ENCODE measurements at regions not wholly inside any gene's neighbourhood (a gene's known extent, or its start where the extent isn't known, plus 50 kb on each side); places are given as distances from the start of the nearest gene placed in this dataset.

DNA sequence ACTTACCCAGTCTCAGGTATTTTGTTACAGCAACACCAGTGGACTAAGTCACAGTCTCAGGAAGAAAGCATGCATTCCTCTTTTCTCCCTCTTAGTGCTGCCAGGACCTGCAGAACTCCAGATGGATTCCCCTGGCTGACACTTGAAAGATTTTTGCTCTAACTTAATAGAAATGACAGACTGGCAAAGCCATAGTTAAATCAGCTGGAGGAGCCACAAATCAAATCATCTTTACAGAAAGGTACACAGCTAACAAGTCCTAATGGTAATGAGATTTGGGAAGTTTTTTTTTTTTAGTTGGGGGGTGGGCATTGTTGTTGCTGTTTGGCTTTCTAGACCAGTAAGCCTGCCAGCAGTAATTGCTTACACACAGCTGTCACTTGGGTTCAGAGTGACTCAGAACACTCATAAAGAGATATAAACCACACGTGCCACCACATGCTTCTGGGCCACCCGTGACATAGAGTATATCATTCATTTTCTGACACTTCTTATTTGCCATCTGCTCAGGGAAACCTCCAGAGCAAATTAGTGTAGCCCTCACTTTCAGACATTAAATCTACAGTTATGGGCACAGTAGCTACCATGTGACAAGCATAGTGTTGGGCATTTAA, 72.4 kb downstream of the FH start:
- TF ChIP-seq, protein P1, sequence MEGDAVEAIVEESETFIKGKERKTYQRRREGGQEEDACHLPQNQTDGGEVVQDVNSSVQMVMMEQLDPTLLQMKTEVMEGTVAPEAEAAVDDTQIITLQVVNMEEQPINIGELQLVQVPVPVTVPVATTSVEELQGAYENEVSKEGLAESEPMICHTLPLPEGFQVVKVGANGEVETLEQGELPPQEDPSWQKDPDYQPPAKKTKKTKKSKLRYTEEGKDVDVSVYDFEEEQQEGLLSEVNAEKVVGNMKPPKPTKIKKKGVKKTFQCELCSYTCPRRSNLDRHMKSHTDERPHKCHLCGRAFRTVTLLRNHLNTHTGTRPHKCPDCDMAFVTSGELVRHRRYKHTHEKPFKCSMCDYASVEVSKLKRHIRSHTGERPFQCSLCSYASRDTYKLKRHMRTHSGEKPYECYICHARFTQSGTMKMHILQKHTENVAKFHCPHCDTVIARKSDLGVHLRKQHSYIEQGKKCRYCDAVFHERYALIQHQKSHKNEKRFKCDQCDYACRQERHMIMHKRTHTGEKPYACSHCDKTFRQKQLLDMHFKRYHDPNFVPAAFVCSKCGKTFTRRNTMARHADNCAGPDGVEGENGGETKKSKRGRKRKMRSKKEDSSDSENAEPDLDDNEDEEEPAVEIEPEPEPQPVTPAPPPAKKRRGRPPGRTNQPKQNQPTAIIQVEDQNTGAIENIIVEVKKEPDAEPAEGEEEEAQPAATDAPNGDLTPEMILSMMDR (IDR thresholded peaks at IDR 0.05), result no peak
- TF ChIP-seq EP300 (IDR thresholded peaks at IDR 0.05), result no peak
